Prostate gland (tissue), 2 donors: ENCODE measurements at regions not wholly inside any gene's neighbourhood (a gene's known extent, or its start where the extent isn't known, plus 50 kb on each side); places are given as distances from the start of the nearest gene placed in this dataset.

Experiments used
- DNase-seq: peaks from one replicate; pipeline ENCODE4 v3.0.0-alpha.2; 2019; ENCODE audit warnings: low spot score
- H3K27ac ChIP-seq, 2 donors: fragments of 200-600 bp; sonication (generic); 2 replicates each; pipeline ENCODE4 v1.5.1; 2017 to 2019
- H3K27me3 ChIP-seq: fragments of 200-600 bp; sonication (generic); replicated peaks from 2 replicates; pipeline ENCODE4 v1.5.1; 2019; ENCODE audit not compliant: insufficient read depth
- H3K36me3 ChIP-seq, 2 donors: fragments of 200-600 bp; sonication (generic); 1 replicate in 1 of 2; 2 replicates in 1 of 2; pipeline versions ENCODE4 v1.5.1 to v1.8.1; 2017 to 2019
- H3K4me1 ChIP-seq: fragments of 200-600 bp; sonication (generic); replicated peaks from 2 replicates; pipeline ENCODE4 v1.5.1; 2019
- H3K4me3 ChIP-seq, 2 donors: fragments of 200-600 bp; sonication (generic); 2 replicates each; pipeline ENCODE4 v1.5.1; 2017 to 2019
- H3K9me3 ChIP-seq: fragments of 200-600 bp; sonication (generic); 2 replicates; pipeline ENCODE4 v1.5.1; 2017
- CTCF ChIP-seq, 4 experiments: fragments of 200-600 bp in 2 of 4; fragments of 450-650 bp in 2 of 4; sonication (generic) in 2 of 4; IDR thresholded peaks; 1 replicate in 3 of 4; 2 replicates in 1 of 4; pipeline ENCODE4 v1.5.1; 2016 to 2019; ENCODE audit warnings: antibody characterized with exemption in 4 of 4, mild to moderate bottlenecking in 2 of 4, moderate library complexity in 2 of 4
- POLR2A ChIP-seq: fragments of 450-650 bp; IDR thresholded peaks from one replicate; pipeline ENCODE4 v1.6.1; 2016; ENCODE audit warnings: antibody characterized with exemption, mild to moderate bottlenecking
- POLR2AphosphoS5 ChIP-seq: sonication (generic); formaldehyde crosslinking; IDR thresholded peaks from one replicate; pipeline ENCODE4 v1.6.1; 2017; ENCODE audit warnings: antibody characterized with exemption
- WGBS: methylation state at CpG from one replicate; pipeline ENCODE4 v1.1.5; 2018; 5-methylcytosine and 5-hydroxymethylcytosine counted together
- intact Hi-C: fragments of 100-400 bp; cut with DNase I; formaldehyde crosslinking; loops from one replicate; pipeline ENCODE4 v1.14.2; 2022

GRCh38 chr1:82991569-82991968, 1007.4 kb downstream of the TTLL7 start:
- TF ChIP-seq POLR2A (no peak), CTCF (IDR thresholded peaks at IDR 0.05) (no peak)
- intact Hi-C loops = no loop called here
- 84% methylated on average over 2 of the region's 2 CpGs for WGBS

GRCh38 chr1:82979593-82980236, 1019.2 kb downstream of the TTLL7 start:
- intact Hi-C loops = no loop called here
- DNase-seq = no peak
- H3K27ac ChIP-seq = no peak overlapping the region
- H3K4me3 ChIP-seq = no peak overlapping the region
- no peaks in the 10 kb centered on the region for H3K36me3 ChIP-seq
- no peaks in the 10 kb centered on the region for H3K9me3 ChIP-seq
- no peaks in the 10 kb centered on the region for H3K27me3 ChIP-seq
- TF ChIP-seq POLR2A (no peak), CTCF (IDR thresholded peaks at IDR 0.05) (no peak), POLR2AphosphoS5 (no peak)
- H3K4me1 ChIP-seq = no peaks in the 10 kb centered on the region
- WGBS = 66% methylated on average over 7 of the region's 7 CpGs

More at GRCh38 chr1:82991569-82991968, 1007.4 kb downstream of the TTLL7 start:
- Histone ChIP-seq H3K27me3 (no peaks in the 10 kb centered on the region), H3K36me3 (no peaks in the 10 kb centered on the region), H3K27ac (no peak overlapping the region), H3K4me3 (no peak overlapping the region), H3K9me3 (no peaks in the 10 kb centered on the region), H3K4me1 (no peaks in the 10 kb centered on the region)
- DNase-seq = no peak

- H3K4me3 ChIP-seq = no peak overlapping the region
- H3K9me3 ChIP-seq = no peaks in the 10 kb centered on the region
- DNase-seq = no peak
- no peaks in the 10 kb centered on the region for H3K4me1 ChIP-seq
- no peaks in the 10 kb centered on the region for H3K27me3 ChIP-seq
- no peaks in the 10 kb centered on the region for H3K36me3 ChIP-seq
- no peak for TF ChIP-seq POLR2AphosphoS5
- no peak for TF ChIP-seq CTCF (IDR thresholded peaks at IDR 0.05)
- no peak for TF ChIP-seq POLR2A
- no peak overlapping the region for H3K27ac ChIP-seq
- 92% methylated on average over 10 of the region's 10 CpGs for WGBS
- intact Hi-C loops = no loop called here
Observed at GRCh38 chr1:82978461-82979324, 1020.2 kb downstream of the TTLL7 start.

- no peak for DNase-seq
- intact Hi-C loops = no loop called here
- 91% methylated on average over 15 of the region's 15 CpGs for WGBS
- Histone ChIP-seq H3K4me1 (no peaks in the 10 kb centered on the region), H3K27ac (no peak overlapping the region), H3K4me3 (no peak overlapping the region), H3K36me3 (no peaks in the 10 kb centered on the region), H3K9me3 (no peaks in the 10 kb centered on the region), H3K27me3 (no peaks in the 10 kb centered on the region)
- TF ChIP-seq POLR2AphosphoS5 (no peak), POLR2A (no peak), CTCF (IDR thresholded peaks at IDR 0.05) (no peak)
Observed at GRCh38 chr1:82972841-82973553, 1025.9 kb downstream of the TTLL7 start.
